ENCODE measurements at regions not wholly inside any gene's neighbourhood (a gene's known extent, or its start where the extent isn't known, plus 50 kb on each side); places are given as distances from the start of the nearest gene placed in this dataset.

DNA sequence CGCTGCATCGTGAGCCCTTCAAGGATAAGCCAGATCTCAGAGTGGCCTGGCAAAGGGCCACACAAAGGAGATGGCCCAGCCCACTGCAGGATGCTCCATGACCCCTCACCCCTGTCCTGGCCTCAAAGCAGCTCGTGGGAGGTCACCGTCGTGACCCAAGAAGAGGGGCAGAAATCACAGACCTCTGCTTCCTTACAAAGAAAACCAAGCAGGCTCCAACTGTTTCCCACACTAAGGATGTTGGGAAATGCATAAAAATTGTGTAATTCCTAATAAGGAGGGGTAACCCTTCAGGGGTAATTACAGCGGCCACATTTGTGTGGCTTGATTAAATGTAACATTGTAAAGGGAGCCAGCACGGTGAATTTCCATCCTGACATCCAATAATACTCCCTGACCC lies 102.3 kb downstream of the BOD1L2 start:
- no peak for DNase-seq

DNA sequence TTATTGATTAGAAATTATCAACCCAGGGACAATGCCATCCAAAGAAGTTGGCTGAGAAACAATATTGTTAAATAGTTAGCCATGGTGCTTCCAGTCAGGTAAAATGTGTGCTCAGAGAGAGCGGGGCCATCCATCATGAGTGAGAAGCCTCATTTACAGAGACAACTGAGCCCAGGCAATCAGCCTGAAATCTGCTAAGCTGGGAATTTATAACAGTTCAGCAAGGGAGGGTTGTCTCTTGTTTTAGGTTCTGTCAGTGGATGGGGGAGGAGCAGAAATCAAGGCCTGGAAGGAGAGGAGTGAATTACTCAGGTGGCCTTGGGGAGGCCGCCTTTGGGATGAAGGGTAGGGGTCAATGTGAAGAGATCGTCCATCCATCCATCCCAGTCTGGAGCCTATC lies 102.5 kb upstream of the ST8SIA3 start:
- no peak for DNase-seq

DNA sequence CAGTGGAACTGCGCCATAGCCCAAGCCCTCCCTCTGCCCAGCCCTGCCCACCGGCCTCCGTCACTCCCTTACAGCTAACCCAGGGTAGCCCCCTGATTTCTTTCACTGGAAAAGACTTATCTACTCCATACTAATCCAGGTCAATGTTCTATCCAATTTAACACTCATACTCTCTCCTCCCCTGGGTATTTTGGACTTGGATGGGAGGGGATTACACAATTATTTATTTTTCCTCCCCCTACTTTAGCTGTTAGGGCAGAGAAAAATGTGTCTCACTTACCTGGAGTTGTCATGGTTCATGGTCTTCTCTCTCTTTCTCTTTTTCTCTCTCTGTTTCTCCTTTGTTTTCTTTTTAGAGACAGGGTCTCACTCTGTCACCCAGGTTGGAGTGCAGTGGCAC lies 100.6 kb upstream of the ST8SIA3 start:
- DNase-seq: no peak

DNA sequence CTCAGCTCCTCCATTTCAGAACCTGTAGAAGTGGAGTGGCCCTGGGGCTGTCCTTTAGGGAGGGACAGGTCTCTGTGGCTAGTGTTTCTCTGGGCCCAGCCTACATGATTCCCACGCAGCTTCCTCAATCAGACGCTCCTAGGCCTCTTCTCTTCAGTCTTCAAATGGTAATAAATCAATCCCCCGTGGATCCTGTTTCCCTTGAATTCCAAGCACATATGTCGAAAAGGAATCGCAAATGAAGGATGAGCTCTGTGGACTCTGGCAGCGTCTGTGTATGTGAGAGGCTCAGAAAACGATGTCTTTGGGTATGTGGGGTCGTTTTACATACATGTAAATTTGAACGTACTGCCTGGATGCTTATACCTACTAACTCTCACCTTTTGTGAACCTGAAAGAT lies 98.5 kb upstream of the ST8SIA3 start:
- no peak for DNase-seq

DNA sequence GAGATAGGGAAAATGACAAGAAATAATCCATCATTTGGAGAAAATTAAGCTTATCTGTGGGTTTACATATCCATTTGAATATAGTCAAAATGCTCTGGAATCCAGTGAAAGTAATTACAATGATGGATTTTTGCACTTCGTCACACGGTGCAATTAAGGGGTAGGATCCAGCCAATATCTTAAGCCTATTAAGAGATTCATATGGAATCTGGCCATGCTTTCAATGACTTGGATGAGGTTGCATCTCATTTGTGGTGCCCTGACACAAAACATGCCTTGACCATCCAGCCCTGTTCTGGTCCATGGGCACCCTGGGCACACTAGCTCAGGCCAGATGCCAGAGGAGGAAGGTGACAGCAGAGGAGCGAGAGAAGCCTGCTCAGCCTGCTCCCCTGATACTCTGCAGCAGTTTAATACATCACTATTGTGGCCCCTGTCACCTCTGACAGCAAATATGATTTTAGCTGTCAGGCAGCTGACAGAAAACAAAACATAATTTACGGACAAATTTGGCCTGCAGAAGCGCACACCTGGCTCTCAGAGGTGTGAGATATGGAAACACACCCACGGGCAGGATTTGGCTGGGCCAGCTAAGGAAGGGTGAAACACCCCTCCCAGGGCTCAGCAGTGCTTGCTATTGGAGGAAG lies 94.1 kb upstream of the ST8SIA3 start:
- DNase-seq: no peak

DNA sequence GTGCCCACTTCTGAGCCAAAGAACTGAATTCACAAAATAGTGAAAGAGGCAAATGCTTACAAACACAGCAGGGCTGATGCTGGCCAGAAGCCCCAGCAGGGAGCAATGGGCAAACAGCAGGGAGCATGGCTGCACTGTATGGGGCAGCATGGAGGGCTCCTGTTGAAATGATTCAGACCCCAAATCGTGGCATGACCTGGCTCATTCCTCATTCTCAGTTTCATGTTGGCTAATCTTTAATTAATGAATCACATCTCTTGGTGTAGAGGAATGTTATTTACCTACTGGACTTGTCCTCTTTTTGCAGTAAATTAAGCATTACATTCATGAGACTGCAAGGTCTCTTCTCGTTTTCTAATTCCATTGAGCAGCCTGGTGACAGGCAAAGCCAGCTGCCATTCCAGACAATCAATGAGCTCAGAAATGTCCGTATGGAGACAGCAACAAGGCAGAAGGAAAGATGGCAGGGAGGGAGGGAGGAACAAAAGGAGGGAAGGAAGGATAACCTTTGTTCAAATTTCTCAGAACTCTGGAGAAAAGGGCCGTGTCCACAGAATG lies 84.9 kb upstream of the ST8SIA3 start:
- DNase-seq: no peak

DNA sequence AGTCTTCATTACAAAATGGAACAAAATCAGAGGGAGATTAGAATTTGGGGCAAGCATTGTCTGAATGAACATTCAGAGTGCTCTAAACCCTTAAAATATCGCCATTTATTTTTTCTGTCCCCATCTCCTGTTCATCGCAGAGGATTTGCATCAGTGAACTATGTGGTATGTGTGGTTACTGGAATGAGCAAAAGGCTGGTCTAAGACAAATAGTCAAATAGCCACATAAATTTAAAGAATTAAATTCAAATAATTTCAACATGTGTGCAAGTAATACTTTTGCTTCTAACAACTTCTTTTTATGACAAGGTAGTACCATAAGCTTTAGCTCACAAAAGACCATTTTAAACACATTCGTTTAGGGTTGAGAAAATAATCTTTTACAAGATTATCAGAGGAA lies 82.6 kb upstream of the ST8SIA3 start:
- DNase-seq: no peak

DNA sequence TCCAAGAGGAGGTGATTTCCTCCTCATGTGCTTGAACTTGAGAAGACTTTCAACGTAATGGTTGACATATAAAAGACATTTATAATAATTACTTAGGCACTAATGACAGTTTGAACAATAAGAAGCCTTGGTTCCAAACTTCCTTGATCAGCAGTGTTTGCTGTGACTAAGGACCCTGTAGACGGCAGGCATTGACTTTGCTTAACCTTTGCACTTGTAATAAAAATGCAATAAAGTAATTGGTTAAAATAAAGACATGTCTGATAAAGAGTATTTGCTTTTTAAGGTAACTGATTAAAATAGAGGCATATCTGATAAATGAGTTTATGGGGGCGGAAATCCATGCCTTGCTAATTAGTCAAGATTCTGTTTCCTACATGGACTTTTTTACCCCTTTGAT lies 82.2 kb upstream of the ST8SIA3 start:
- DNase-seq: no peak

DNA sequence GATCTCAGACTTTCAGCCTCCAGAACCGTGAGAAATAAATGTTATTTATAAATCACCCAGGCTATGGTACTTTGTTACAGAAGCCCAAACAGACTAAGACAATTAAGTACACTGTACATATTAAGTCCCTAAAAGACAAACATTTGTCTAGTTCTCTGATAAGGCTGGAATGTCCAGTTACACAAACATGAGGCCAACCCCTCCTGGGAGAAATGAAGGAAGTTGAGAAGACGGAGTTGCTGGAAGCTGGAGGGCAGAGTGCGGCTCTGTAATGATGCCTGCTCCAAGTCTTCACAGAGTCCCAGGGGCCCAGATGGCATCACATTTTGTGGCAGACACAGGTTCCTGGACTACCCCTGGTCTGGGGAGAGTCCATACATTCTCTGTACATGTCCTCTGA lies 79.2 kb upstream of the ST8SIA3 start:
- DNase-seq: no peak

DNA sequence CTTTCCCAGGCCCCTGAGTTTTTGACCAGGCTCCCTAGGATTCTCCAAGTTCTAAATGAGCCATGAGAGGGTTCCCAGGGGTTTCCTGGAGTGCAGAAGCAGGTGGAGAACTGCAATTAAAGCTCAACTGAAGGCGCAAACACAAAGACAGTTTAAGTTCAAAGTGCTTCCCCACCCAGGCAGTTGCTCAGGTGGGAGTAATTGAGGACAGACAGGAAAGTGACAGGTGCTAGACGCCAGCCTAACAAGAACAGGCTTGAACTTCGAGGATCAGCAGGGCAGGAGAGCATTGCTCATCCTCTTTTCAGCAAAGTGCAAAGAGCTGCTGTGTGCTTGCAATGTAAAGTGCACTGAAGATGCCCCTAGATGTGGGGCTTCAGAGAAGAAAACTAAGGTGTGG lies 77.2 kb upstream of the ST8SIA3 start:
- no peak for DNase-seq

DNA sequence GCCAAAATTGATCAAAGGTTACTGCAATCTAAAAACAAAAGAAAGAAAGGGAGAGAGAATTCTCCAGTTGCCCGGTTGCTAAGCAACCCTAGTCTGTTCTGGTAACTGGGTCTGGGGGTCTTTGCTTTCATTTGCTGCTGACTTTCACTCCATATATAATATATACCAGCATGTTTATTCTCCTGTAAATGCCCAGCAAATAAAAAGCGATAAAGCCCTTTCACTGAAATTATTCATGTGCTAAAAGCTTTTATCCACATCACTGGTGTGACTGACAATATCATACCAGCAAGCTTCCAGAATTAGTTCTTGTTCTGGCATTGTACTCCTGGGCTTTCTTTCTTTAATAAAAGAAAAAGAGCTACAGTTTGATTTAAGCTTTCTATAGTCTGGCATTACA lies 75.5 kb upstream of the ST8SIA3 start:
- no peak for DNase-seq

DNA sequence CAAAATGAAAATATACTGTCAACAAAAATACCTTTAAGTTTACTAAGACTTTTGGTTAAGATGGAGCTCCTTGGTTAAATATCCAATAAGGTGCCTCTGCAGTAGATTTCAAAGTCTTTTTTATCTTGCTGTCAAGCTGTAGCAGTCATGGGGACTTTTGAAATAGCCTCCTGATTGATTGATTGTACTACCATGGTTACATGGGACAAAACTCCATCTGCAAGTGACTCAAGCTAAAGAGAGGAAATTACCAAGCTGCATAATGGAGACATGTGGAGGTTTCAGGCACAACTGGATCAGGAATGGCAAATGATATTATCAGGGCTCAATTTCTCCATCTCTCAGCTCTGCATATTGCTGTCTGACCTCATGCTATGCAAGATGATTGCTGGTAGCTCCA lies 73.4 kb upstream of the ST8SIA3 start:
- no peak for DNase-seq

DNA sequence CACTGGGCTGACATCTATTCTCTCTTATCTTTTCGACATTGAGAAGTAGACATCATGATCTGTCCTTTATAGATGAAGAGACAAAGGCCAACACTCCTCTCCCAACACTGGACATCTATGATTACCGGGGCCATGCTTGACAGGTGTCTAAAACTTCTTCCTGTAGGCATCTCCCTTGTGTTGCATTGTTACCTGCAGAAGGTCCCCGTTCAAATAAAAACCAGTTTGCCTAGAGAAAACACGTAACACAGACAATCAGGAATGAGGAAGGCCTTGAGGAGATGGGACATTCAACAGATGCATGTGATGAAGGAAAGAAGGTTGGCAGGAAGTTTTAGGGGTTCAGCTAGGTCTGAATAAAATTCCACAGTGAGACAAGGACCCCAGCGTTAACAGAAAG lies 70.8 kb upstream of the ST8SIA3 start:
- no peak for DNase-seq

DNA sequence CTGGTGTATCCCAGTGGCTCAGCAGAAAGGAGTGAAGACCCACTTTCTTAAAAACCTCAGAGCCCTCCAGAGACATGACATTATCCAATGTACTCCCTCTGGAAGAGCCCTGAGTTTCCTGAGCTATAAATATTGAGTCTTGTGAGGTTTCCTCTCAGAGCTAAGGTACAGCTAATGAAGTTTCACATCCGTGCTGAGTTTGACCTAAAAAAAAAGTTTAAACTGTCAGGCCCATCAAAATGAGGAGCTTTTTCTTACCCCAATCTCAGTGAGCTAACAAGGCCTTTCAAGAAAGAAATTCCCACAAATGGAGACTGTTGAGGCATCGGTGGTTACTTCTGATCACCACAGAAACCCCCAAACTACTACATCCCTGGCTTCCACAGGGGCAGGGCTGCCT lies 65.4 kb upstream of the ST8SIA3 start:
- DNase-seq: no peak

DNA sequence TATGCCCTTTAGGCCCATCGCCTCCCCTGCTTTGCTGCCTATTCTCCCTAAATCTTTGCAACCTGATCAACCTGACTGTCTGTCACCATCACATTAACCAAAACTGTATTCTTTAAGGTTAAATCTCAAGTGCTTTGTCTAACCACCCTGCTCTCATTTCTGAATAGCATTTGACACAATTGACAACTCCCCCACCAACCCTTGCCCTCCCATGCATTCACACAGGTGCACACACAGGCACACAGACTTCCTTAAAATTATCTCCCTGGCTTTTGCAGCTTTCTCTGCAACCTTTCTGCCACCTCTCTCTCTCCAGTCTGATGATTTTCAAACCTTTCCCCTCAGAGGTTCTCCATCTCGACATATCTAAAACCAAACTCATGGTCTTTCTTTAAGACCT lies 64.6 kb upstream of the ST8SIA3 start:
- no peak for DNase-seq

DNA sequence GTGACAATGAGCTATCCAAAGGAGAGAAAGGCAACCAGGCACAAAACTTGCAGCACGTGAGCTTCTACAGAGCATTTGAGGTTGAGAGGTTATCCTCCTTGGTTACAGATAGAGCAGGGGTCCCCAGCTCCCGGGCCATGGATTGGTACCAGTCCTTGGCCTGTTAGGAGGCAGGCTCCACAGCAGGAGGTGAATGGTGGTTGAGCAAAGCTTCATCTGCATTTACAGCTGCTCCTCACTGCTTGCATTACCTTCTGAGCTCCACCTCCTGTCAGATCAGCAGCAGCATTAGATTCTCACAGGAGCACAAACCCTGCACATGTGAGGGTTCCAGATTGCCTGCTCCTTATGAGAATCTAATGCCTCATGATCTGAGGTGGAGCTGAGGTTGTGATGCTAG lies 57.8 kb upstream of the ST8SIA3 start:
- DNase-seq: no peak

DNA sequence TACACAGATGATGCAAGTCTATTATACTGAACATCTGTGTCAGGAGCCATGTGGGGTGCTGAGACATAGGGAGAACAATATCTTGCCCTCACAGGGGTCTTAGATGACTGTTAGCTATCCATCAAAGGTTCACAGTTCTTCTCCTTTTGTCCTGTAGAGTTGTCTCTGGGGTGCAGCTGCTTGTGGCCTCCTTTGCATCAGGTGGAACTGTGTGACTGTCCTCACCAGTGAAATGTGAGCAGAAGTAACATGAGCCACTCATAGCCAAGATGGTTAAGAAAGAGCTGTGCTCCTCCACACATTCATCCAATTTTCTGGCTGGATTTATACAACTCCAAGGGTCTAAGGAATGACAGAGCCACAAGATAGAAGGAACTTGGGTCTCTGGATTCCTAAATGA lies 56.0 kb upstream of the ST8SIA3 start:
- no peak for DNase-seq

DNA sequence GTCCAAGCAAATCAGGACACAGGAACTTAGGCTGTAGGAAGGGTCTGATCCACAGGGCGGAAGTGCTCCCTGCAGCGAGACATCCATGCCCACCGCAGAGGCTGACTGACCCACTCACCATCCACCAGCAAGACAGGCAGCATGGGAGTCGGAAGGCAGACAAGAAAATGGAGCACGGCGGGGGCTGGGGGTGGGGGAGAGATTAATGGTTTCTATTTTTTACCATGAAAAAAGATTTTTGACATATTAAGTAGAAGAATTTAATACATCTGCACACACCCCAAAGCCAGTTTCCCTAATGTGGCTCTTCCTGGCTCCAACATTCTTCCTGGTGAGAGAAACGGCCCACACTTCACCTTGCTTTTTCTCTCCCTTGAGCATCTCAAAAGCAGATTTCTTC lies 55.1 kb upstream of the ST8SIA3 start:
- DNase-seq: no peak

DNA sequence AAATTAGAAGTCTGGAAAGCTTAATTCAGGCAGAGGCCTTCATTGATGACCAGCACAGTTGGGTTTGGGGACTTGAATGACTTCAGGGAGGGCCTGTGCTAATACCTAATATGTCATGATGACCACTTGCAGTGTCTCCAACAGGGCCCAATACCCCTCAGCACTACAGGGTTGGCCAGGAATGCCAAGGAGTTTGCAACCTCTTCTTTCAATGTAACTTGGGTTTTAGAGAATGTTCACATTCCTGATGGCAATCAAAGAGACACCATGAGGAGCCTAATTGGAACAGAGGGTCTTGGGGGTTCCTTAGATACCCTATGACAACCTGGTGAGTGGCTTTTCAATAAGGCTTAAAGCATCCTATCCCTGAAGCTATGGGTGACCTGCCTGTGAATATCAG lies 52.4 kb upstream of the ST8SIA3 start:
- no peak for DNase-seq

DNA sequence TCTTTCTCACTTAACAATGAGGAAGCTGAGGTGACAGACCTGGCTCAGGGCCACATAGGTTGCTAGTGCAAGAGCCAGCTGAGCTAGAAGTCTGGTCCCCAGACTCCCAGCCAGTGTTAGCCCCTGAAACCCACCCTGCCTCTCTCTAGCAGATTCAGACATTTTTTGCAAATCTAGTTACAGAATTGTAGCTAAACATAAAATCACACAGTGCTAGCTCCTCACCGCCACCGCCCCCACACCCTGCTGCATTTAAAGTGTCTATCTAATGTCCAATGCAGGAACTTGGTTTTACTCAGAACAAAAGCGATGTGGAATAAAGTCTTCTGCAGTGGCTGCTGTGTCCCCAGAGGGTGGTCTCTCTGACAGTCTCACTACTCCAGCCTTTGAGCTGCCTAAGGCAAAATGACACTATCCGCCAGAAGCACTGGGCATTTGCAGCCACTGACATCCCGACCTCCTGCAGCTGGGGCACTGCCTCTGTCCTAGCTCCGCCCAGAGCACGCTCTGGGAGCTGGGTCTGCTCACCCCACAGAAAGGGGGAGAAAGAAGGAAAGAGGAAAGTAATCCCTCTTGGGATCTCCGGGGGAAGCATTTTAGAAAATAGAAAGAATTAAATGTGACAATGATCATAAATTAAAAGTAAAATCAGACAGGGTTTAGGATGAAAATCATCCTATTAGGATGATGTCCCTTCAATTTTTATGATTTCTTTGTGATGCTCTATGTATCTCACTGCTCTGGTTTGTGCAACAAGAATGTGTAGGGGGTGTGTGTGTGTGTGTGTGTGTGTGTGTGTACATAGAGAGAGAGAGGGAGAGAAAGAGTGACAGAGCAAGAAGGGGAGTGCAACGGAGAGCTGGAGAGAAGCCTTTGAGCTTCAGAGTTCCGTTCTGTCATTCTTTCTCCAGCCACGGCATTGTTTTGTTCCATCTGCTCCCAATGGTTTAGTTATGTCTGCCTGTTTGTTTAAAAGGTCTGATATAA lies 50.5 kb upstream of the ST8SIA3 start:
- no peak for DNase-seq
